Nephron progenitor cell (in vitro differentiated cells): ENCODE measurements at regions not wholly inside any gene's neighbourhood (a gene's known extent, or its start where the extent isn't known, plus 50 kb on each side); places are given as distances from the start of the nearest gene placed in this dataset.

Source experiments
- DNase-seq: peaks from one replicate; pipeline ENCODE4 v3.0.0; 2021
- H3K27ac Mint-ChIP-seq: 2 replicates; pipeline ENCODE4 v1.8.0; 2021; ENCODE audit warnings: mild to moderate bottlenecking, moderate library complexity, mixed read lengths
- H3K27me3 Mint-ChIP-seq: 2 replicates; pipeline ENCODE4 v1.8.0; 2021; ENCODE audit warnings: mild to moderate bottlenecking, low read depth, mixed read lengths; ENCODE audit not compliant: poor library complexity
- H3K36me3 Mint-ChIP-seq: 2 replicates; pipeline ENCODE4 v1.8.0; 2021; ENCODE audit warnings: low read depth, mixed read lengths
- H3K4me1 Mint-ChIP-seq: 2 replicates; pipeline ENCODE4 v1.8.0; 2021; ENCODE audit warnings: mixed read lengths
- H3K4me3 Mint-ChIP-seq: 2 replicates; pipeline ENCODE4 v1.8.0; 2021; ENCODE audit warnings: mild to moderate bottlenecking, moderate library complexity, mixed read lengths
- H3K9me3 Mint-ChIP-seq: 2 replicates; pipeline ENCODE4 v1.8.0; 2021; ENCODE audit warnings: mild to moderate bottlenecking, moderate library complexity, mixed read lengths
- TF ChIP-seq, protein P1 (sequence below): fragments of 200-600 bp; sonication (generic); IDR thresholded peaks from 2 replicates; pipeline ENCODE4 v1.5.0; 2021; ENCODE audit warnings: antibody characterized with exemption

DNA sequence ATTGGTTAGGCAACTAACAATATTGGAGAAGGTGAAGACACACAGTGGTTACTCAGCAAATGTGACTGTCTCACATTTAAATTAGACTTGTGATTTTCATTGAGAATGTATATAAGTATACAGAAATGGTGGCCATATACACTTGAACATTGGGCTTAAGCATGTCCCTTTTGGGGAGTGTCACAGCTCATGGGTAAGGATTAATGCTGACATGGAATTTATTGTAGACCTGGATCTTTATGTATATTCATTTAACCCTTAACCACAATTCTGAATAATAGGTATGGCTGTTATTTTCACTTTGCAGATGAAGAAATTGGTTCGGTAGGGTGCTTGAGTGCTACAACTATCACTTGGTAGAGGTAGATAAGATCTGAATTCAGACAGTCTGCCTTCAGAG is 95.5 kb upstream of the WDFY3 start:
- H3K4me3 Mint-ChIP-seq = no peak overlapping the region
- H3K27me3 Mint-ChIP-seq = peaks cover 13% of the 10 kb centered on the region
- H3K36me3 Mint-ChIP-seq = no peaks in the 10 kb centered on the region
- no peak overlapping the region for H3K27ac Mint-ChIP-seq
- no peaks in the 10 kb centered on the region for H3K9me3 Mint-ChIP-seq
- no peak for DNase-seq
- TF ChIP-seq, protein P1, sequence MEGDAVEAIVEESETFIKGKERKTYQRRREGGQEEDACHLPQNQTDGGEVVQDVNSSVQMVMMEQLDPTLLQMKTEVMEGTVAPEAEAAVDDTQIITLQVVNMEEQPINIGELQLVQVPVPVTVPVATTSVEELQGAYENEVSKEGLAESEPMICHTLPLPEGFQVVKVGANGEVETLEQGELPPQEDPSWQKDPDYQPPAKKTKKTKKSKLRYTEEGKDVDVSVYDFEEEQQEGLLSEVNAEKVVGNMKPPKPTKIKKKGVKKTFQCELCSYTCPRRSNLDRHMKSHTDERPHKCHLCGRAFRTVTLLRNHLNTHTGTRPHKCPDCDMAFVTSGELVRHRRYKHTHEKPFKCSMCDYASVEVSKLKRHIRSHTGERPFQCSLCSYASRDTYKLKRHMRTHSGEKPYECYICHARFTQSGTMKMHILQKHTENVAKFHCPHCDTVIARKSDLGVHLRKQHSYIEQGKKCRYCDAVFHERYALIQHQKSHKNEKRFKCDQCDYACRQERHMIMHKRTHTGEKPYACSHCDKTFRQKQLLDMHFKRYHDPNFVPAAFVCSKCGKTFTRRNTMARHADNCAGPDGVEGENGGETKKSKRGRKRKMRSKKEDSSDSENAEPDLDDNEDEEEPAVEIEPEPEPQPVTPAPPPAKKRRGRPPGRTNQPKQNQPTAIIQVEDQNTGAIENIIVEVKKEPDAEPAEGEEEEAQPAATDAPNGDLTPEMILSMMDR = no peak
- peaks cover 5% of the 10 kb centered on the region for H3K4me1 Mint-ChIP-seq

DNA sequence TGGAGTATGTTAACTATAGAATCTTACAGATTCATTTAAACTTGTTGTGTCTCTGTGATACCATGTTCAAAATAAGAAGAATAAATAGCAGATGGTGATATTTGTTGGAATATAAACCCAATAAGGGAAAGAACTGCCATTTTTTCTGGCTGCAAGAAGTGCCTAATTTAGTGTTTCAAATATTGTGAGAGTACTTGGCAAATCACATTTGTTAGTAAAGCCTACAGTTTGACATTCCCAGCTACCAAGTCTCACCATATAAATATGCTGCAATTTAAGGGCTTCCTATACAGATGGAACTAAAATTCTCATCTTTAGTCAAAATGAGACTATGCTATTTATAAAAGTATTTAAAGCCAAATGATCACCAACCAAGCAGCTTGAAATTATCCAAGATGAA is 96.0 kb upstream of the WDFY3 start:
- Mint-ChIP-seq H3K4me1 (peaks cover 5% of the 10 kb centered on the region), H3K36me3 (no peaks in the 10 kb centered on the region), H3K9me3 (no peaks in the 10 kb centered on the region), H3K27me3 (peaks cover 13% of the 10 kb centered on the region), H3K27ac (no peak overlapping the region), H3K4me3 (no peak overlapping the region)
- TF ChIP-seq, protein P1 = no peak
- DNase-seq = no peak

DNA sequence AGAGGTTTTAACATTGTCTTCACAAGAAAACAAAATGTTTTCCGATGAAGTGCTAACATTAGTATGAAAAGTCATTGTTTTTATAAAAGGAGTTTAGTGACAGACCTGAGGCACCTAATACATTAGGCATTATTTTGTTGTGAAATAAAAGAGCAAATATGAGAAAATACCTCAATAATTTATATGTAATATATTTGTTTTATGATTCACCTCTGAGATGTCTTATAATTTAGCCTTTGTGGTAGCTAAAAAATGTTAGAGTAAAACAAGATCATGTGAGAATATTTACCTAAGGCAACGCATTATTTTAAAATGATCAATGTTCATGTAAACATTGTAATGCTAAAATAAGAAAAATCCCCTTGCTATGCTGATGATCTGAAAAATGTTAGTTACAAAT is 100.9 kb upstream of the WDFY3 start:
- H3K4me3 Mint-ChIP-seq = no peak overlapping the region
- H3K27ac Mint-ChIP-seq = no peak overlapping the region
- DNase-seq = no peak
- H3K4me1 Mint-ChIP-seq = peaks cover 5% of the 10 kb centered on the region
- TF ChIP-seq, protein P1 = no peak
- H3K36me3 Mint-ChIP-seq = no peaks in the 10 kb centered on the region
- peaks cover 28% of the 10 kb centered on the region for H3K9me3 Mint-ChIP-seq
- peaks cover 4% of the 10 kb centered on the region for H3K27me3 Mint-ChIP-seq

DNA sequence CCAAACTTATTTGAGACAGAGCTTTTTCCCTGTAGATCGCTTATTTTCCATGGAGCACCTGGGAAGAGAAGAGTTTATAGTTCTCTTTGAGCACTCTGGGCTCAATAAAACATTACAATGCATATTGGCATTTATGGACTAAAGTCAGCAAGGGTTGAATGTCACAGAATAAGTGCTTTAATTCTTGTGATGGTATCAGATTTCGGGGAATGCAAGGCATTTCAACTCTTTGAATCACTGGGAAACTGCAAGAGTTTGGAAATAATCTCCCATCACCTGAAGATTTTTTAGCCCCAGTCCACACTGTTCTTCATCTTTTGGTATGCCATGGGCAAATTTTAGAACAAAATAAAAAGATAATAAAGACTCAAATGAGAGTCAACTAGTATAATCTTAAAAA is 111.5 kb upstream of the WDFY3 start:
- TF ChIP-seq, protein P1 = no peak
- H3K4me3 Mint-ChIP-seq = no peak overlapping the region
- H3K27ac Mint-ChIP-seq = no peak overlapping the region
- no peaks in the 10 kb centered on the region for H3K36me3 Mint-ChIP-seq
- DNase-seq = no peak
- no peaks in the 10 kb centered on the region for H3K27me3 Mint-ChIP-seq
- H3K4me1 Mint-ChIP-seq = no peaks in the 10 kb centered on the region
- peaks cover 9% of the 10 kb centered on the region for H3K9me3 Mint-ChIP-seq

DNA sequence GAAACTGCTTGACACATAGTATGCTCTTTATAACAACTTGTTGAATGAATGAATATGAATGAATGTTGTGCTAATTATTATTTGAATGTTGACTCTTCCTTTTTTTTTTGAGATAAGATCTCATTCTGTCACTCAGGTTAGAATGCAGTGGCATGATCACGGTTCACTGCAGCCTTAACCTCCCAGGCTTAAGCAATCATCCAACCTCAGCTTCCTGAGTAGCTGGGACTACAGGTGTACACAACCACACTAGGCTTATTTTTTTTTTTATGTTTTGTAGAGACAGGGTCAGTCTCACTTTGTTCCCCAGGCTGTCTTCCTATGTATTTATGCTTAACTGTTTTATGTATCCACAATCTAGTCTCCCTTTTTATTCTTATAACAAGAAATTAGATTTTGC is 114.7 kb upstream of the WDFY3 start:
- no peak overlapping the region for H3K4me3 Mint-ChIP-seq
- H3K36me3 Mint-ChIP-seq = no peaks in the 10 kb centered on the region
- peaks cover 9% of the 10 kb centered on the region for H3K4me1 Mint-ChIP-seq
- H3K27me3 Mint-ChIP-seq = no peaks in the 10 kb centered on the region
- H3K27ac Mint-ChIP-seq = no peak overlapping the region
- no peak for DNase-seq
- H3K9me3 Mint-ChIP-seq = peaks cover 9% of the 10 kb centered on the region
- TF ChIP-seq, protein P1 = no peak

DNA sequence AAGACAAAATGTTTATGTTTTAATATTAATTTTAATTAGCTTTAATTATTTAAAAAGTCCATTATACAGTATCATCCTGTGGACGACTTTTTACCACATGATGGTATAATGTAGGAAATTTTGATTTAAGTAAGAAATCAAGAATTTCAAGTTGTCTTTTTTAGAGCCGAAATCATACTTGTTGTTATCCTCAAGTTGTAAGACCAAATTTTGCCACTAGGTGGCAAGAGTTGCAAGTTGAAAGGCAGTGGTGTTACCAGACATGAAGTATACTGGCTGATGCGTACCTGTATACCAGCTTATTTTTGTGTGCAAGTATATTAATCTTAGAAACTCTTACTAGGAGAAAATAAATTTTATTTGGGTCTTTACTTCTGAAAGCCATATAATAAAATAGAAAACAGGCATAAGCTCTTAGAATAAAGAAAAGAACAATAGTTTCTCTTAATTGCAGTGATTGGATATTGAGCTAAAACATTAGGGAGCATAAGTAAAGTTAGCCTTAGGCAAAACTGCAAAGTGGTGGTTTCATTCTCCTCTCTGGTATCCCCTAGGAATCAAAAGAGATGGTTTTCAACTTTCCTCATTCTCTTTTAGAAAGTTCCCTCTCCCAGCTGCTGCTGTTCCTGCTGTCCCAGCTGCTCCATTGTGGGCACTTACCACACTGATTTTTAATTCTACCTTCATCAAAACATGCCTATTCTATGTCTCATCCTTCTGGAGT is 118.0 kb upstream of the WDFY3 start:
- Mint-ChIP-seq H3K36me3 (peaks cover 7% of the 10 kb centered on the region), H3K9me3 (peaks cover 16% of the 10 kb centered on the region), H3K27me3 (no peaks in the 10 kb centered on the region), H3K4me3 (no peak overlapping the region), H3K4me1 (peaks cover 9% of the 10 kb centered on the region), H3K27ac (peak overlapping the region; percentile 57)
- TF ChIP-seq, protein P1 = peak; percentile 76
- DNase-seq = peak; percentile 45
